Renal cortex interstitium (tissue), 11 donors: ENCODE measurements at regions not wholly inside any gene's neighbourhood (a gene's known extent, or its start where the extent isn't known, plus 50 kb on each side); places are given as distances from the start of the nearest gene placed in this dataset.

Source experiments
- DNase-seq, 11 donors: peaks; one replicate each; pipeline ENCODE4 v3.0.0-alpha.2; 2013; ENCODE audit warnings: low read depth in 9 of 11, low spot score in 4 of 11; ENCODE audit errors: extremely low read depth in 1 of 11

DNA sequence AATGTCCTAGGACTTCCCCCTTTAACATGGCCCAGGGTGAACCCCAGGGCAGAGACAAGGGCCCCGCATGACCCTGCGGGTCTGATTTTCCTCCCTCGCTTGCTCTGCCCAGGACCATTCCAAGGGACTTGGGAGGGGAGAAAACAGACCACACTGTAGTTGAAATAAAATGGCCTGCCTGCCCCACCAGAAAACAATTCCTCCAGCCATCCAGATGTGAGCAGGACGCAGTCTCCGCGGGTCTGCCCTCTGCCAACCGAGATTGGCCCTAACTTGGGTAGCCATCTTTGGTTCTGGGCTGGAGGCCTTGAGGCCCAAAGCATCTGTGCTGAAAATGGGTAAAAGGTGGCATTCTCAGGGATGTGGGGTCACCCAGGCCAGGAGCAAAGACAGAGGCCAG, 75.5 kb downstream of the RFLNA start:
- no peak for DNase-seq

DNA sequence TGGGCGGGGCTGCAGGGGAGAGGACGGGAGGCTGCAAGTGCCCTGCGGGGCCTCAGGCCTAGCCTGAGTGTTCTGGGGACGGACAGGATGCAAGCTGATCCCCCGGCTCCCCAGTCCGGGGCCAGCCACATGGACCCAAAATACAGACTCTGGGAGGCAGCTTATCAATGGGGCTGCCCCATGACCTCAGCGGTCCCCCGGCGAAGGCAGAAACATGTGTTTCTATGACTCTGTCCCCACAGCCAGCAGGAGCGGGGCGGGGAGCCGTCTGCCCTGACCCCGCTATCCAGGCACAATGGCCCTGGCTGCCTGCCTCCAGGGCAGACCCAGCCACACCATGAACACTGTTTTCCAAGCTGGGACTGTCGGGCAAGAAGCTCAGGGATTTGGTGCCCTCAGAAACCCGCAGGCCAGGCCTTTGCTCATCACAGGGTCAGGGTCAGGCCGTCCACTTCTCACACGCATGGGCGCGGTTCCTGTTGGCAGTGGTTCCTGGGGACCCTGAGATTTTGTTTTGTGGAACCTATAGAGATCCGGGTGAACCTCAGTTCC, 75.0 kb downstream of the RFLNA start:
- no peak for DNase-seq

DNA sequence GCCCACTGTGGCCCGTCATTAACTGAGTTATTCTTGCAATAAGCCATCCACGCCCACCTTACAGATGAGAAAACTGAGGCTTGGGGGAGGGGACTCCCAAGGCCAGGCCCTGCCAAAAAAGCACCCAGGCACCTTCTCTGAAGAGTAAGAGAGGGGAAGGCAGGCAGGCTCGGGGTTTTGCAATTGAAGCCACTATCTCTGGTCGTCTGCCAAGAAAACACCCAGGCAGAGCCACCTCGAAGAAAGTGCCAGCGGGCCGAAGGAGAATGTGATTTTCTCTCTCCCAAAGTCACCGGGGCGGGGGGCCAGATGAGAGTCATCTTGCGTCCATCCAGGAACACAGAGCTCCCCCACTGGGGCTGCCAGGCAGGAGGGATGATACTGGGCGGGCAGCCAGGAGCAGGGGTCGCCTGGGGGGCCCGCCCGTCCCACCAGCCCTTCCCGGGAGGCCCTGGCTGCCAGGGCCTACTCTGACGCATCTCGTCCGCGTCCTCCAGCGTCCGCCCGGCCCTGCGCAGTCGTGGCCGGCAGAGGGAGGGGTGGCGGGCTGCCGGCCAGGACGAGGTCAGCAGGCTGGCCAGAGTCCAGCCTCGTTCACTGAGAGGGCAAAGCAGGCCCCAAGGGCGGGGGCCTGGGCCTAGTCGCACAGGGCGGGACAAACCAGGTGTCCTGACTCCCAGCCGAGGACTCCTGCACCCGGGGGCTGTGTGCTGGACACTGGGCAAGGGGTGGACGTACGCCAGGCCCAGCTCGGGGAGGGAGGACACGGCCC, 74.3 kb downstream of the RFLNA start:
- peak in 8 of 11 donors; percentile 52 to 68 (median 63) for DNase-seq

DNA sequence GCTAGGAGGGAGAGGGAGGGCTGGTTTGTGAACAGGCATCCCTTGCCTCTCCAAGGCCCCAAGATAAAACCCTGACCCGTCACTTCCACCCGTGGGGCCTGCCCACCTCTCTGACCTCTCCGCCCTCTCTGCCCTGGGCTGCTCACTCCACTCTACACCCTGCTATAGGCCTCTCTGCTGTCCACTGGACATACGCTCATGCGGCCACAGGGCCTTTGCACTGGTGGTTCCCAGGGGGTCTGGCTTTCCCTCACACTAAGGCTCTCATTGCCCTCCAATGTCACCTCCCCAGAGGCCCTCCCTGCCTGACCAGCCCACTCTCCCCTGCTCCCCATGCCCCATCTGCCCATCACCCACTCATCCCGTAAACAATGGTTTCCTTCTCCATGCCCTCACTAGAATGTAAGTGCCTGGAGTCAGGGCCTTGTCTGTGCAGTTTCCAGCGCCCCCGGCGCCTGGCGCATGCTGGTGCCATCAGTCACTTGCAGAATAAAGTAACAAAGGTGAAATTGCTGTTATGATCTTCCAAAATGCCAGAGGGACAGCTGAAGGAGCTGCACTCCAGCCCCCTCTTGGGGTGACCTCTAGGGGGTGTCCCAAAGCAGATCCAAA, 73.6 kb downstream of the RFLNA start:
- DNase-seq, result no peak

DNA sequence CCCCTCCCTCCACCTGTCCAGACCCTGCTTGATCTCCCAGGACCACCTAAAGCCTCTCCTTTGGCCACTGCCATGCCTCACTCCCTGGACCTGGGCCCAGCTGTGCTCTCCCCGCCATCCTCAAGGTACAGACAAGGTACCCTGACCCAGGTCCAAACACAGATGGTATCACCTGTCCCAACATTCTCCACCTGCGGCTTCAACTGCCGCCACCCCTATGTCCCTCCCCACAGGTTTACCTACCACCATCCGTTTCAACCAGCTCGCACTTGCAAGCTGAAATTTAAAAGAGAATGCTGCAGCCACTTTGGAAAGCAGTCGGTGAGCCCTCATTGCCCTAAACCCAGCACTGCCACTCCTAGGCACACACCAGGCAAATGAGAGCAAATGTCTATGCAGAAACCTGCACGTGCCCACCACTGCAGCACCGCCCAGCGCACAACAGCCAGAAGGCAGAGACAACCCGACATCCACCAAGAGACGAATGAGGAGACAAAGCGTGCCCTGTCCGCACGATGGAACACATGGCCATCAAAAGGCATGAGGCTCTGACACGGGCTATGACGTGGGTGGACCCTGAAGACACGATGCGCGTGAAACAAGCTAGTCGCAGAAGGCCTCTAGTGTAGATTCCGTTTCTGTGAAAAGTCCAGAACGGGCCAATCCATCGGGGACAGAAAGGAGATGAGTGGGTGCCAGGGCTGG, 71.0 kb downstream of the RFLNA start:
- DNase-seq, result no peak
